ENCODE measurements at regions not wholly inside any gene's neighbourhood (a gene's known extent, or its start where the extent isn't known, plus 50 kb on each side); places are given as distances from the start of the nearest gene placed in this dataset.
A peak's percentile ranks its signal among the peaks of the same experiment; 100 is the strongest.
"Not testable (repeated sequence)": the region's sequence is repeated elsewhere in the genome, so short reads cannot be mapped to it uniquely, and the experiment has no call there.

GRCh38 chr1:80359666-80360065 lies 1353.1 kb upstream of the ADGRL4 start:
- Histone ChIP-seq H3K9me3 (ENCODE audit: control insufficient read depth, low read length) (no peaks in the 10 kb centered on the region), H3K9ac (ENCODE audit: low read length) (no peak overlapping the region), H3K4me1 (ENCODE audit: control insufficient read depth, insufficient read depth, low read length) (no peaks in the 10 kb centered on the region), H3K36me3 (ENCODE audit: control insufficient read depth, insufficient read depth, low read length, severe bottlenecking) (no peaks in the 10 kb centered on the region), H3K27me3 (replicated peaks; ENCODE audit: control insufficient read depth, insufficient read depth, low read length) (no peaks in the 10 kb centered on the region), H3K4me3 (ENCODE audit: low read length) (no peak overlapping the region)
- no peak for DNase-seq (ENCODE audit: low read depth)

- Histone ChIP-seq H3K27me3 (replicated peaks; ENCODE audit: control insufficient read depth, insufficient read depth, low read length) (no peaks in the 10 kb centered on the region), H3K9me3 (ENCODE audit: control insufficient read depth, low read length) (no peaks in the 10 kb centered on the region), H3K4me3 (ENCODE audit: low read length) (no peak overlapping the region), H3K4me1 (ENCODE audit: control insufficient read depth, insufficient read depth, low read length) (no peaks in the 10 kb centered on the region), H3K9ac (ENCODE audit: low read length) (no peak overlapping the region), H3K36me3 (ENCODE audit: control insufficient read depth, insufficient read depth, low read length, severe bottlenecking) (no peaks in the 10 kb centered on the region)
- DNase-seq (ENCODE audit: low read depth) = no peak
Observed at GRCh38 chr1:80349218-80349617, 1342.7 kb upstream of the ADGRL4 start.

- no peak overlapping the region for H3K9ac ChIP-seq (ENCODE audit: low read length)
- H3K27me3 ChIP-seq (replicated peaks; ENCODE audit: control insufficient read depth, insufficient read depth, low read length) = no peaks in the 10 kb centered on the region
- no peak overlapping the region for H3K4me3 ChIP-seq (ENCODE audit: low read length)
- peak; percentile 57 for DNase-seq (ENCODE audit: low read depth)
- no peaks in the 10 kb centered on the region for H3K4me1 ChIP-seq (ENCODE audit: control insufficient read depth, insufficient read depth, low read length)
- no peaks in the 10 kb centered on the region for H3K36me3 ChIP-seq (ENCODE audit: control insufficient read depth, insufficient read depth, low read length, severe bottlenecking)
- H3K9me3 ChIP-seq (ENCODE audit: control insufficient read depth, low read length) = peaks cover 8% of the 10 kb centered on the region
Observed at GRCh38 chr1:80341021-80341420, 1334.5 kb upstream of the ADGRL4 start.

DNA sequence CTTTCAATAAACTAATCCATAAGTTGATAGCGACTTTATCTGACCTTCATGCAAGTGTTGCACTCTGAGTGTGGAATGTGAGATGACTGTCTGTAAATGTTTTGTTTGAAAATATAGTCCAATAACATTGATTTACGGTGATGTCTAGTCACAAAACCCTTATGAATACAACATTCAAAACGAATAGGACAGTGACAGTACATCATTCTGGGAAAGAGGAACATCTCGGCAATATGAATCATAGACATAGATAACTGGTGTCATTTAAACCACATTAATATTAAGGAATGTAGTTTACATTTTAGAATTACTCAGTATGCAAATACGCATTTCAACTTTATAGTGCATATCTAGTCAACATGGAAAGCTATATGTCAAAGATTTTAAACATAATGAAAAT lies 1311.6 kb upstream of the ADGRL4 start:
- no peaks in the 10 kb centered on the region for H3K4me1 ChIP-seq (ENCODE audit: control insufficient read depth, insufficient read depth, low read length)
- no peak overlapping the region for H3K4me3 ChIP-seq (ENCODE audit: low read length)
- H3K9me3 ChIP-seq (ENCODE audit: control insufficient read depth, low read length) = no peaks in the 10 kb centered on the region
- H3K27me3 ChIP-seq (replicated peaks; ENCODE audit: control insufficient read depth, insufficient read depth, low read length) = no peaks in the 10 kb centered on the region
- DNase-seq (ENCODE audit: low read depth) = no peak
- no peaks in the 10 kb centered on the region for H3K36me3 ChIP-seq (ENCODE audit: control insufficient read depth, insufficient read depth, low read length, severe bottlenecking)
- no peak overlapping the region for H3K9ac ChIP-seq (ENCODE audit: low read length)

GRCh38 chr1:80310703-80311245 lies 1304.2 kb upstream of the ADGRL4 start:
- no peaks in the 10 kb centered on the region for H3K36me3 ChIP-seq (ENCODE audit: control insufficient read depth, insufficient read depth, low read length, severe bottlenecking)
- DNase-seq (ENCODE audit: low read depth) = no peak
- H3K4me3 ChIP-seq (ENCODE audit: low read length) = no peak overlapping the region
- H3K27me3 ChIP-seq (replicated peaks; ENCODE audit: control insufficient read depth, insufficient read depth, low read length) = no peaks in the 10 kb centered on the region
- no peaks in the 10 kb centered on the region for H3K4me1 ChIP-seq (ENCODE audit: control insufficient read depth, insufficient read depth, low read length)
- no peak overlapping the region for H3K9ac ChIP-seq (ENCODE audit: low read length)
- no peaks in the 10 kb centered on the region for H3K9me3 ChIP-seq (ENCODE audit: control insufficient read depth, low read length)

DNA sequence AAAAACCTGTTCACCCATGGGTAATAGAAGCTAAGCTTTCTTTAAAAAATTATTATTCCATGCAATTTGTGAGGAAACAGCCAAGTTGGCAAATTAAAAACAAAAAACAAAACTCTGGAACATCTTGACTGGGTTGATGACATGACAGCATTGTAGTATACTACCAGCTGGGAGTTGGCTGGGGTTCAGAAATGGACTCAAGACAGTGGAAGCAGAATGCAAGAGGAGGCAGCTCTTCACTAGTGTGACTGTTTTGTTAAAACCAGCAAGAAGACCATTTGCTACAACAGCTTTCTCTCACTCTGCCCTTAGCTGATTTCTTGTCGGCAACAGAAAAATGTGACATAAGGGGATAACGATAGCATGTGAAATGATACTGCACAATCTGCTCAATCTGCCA lies 1298.9 kb upstream of the ADGRL4 start:
- no peak for DNase-seq (ENCODE audit: low read depth)
- Histone ChIP-seq H3K36me3 (ENCODE audit: control insufficient read depth, insufficient read depth, low read length, severe bottlenecking) (no peaks in the 10 kb centered on the region), H3K4me1 (ENCODE audit: control insufficient read depth, insufficient read depth, low read length) (no peaks in the 10 kb centered on the region), H3K9ac (ENCODE audit: low read length) (no peak overlapping the region), H3K9me3 (ENCODE audit: control insufficient read depth, low read length) (no peaks in the 10 kb centered on the region), H3K27me3 (replicated peaks; ENCODE audit: control insufficient read depth, insufficient read depth, low read length) (no peaks in the 10 kb centered on the region), H3K4me3 (ENCODE audit: low read length) (no peak overlapping the region)

DNA sequence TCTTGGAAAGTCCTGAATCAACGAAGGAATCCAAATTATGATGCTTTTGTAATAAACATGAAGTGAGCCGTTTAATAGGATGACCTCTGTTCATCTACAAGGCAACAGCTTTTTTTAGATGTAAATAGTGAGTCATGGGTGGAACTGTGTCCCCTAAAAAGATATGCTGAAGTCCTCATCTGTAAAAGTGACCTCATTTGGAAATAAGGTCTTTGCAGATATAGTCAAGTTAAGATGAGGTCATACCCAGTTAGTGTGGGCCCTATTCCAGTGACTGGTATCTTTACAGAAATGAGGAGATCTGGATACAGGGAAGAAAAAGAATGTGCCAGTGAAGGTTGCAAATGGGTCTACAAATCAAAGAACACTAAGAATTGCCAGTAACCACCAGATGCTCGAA lies 1287.3 kb upstream of the ADGRL4 start:
- no peak overlapping the region for H3K4me3 ChIP-seq (ENCODE audit: low read length)
- H3K27me3 ChIP-seq (replicated peaks; ENCODE audit: control insufficient read depth, insufficient read depth, low read length) = no peaks in the 10 kb centered on the region
- no peaks in the 10 kb centered on the region for H3K9me3 ChIP-seq (ENCODE audit: control insufficient read depth, low read length)
- H3K36me3 ChIP-seq (ENCODE audit: control insufficient read depth, insufficient read depth, low read length, severe bottlenecking) = no peaks in the 10 kb centered on the region
- no peak overlapping the region for H3K9ac ChIP-seq (ENCODE audit: low read length)
- H3K4me1 ChIP-seq (ENCODE audit: control insufficient read depth, insufficient read depth, low read length) = no peaks in the 10 kb centered on the region
- no peak for DNase-seq (ENCODE audit: low read depth)

DNA sequence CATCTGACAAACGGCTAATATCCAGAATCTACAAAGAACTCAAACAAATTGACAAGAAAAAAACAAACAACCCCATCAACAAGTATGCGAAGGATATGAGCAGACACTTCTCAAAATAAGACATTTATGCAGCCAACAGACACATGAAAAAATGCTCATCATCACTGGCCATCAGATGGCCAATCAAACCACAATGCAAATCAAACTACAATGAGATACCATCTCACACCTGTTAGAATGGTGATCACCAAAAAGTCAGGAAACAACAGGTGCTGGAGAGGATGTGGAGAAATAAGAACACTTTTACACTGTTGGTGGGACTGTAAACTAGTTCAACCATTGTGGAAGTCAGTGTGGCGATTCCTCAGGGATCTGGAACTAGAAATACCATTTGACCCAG lies 1282.2 kb upstream of the ADGRL4 start:
- DNase-seq (ENCODE audit: low read depth); H3K4me1 ChIP-seq (ENCODE audit: control insufficient read depth, insufficient read depth, low read length); H3K36me3 ChIP-seq (ENCODE audit: control insufficient read depth, insufficient read depth, low read length, severe bottlenecking); H3K9ac ChIP-seq (ENCODE audit: low read length); H3K9me3 ChIP-seq (ENCODE audit: control insufficient read depth, low read length); H3K4me3 ChIP-seq (ENCODE audit: low read length); H3K27me3 ChIP-seq (replicated peaks; ENCODE audit: control insufficient read depth, insufficient read depth, low read length): not testable (repeated sequence)

DNA sequence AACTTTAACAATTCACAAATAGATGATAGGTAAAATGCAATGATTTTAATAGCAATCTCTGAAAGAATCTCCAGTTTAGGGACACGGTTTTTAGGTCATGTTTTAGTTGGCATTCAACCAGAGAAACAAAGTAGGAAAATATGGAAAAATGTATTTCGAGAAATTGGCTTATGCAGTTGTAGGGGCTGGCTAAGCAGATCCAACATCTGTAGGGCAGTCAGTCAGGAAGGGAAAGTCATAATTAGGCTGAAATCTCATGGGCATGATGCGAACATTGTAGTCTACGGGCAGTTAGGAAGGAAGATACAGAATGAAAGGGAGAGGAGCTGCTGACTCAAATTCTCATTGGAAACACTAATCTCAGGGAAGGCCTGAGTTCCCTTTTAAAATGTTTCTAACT lies 1276.0 kb upstream of the ADGRL4 start:
- H3K36me3 ChIP-seq (ENCODE audit: control insufficient read depth, insufficient read depth, low read length, severe bottlenecking) = no peaks in the 10 kb centered on the region
- no peaks in the 10 kb centered on the region for H3K9me3 ChIP-seq (ENCODE audit: control insufficient read depth, low read length)
- DNase-seq (ENCODE audit: low read depth) = no peak
- no peaks in the 10 kb centered on the region for H3K4me1 ChIP-seq (ENCODE audit: control insufficient read depth, insufficient read depth, low read length)
- no peak overlapping the region for H3K4me3 ChIP-seq (ENCODE audit: low read length)
- H3K27me3 ChIP-seq (replicated peaks; ENCODE audit: control insufficient read depth, insufficient read depth, low read length) = no peaks in the 10 kb centered on the region
- H3K9ac ChIP-seq (ENCODE audit: low read length) = no peak overlapping the region

DNA sequence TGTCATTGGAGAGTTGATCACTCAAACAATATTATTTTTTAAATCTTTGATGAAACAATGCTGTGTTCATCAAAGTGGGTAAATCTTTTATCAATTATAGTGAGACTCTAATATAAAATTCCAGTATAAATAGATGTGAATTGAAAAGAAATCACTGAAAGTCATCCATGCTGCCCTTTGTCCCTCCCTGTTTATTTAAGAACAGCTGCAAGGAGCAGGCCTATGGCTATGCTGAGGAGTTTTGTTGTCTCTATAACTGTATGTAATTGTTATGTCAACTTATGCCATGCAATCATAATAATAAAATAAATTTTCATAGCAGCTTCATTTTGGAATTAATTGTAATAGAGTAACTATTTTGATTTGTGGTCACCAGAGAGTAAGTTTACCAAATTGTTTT lies 1272.4 kb upstream of the ADGRL4 start:
- H3K9ac ChIP-seq (ENCODE audit: low read length) = no peak overlapping the region
- H3K4me1 ChIP-seq (ENCODE audit: control insufficient read depth, insufficient read depth, low read length) = no peaks in the 10 kb centered on the region
- H3K9me3 ChIP-seq (ENCODE audit: control insufficient read depth, low read length) = no peaks in the 10 kb centered on the region
- H3K36me3 ChIP-seq (ENCODE audit: control insufficient read depth, insufficient read depth, low read length, severe bottlenecking) = no peaks in the 10 kb centered on the region
- no peak overlapping the region for H3K4me3 ChIP-seq (ENCODE audit: low read length)
- DNase-seq (ENCODE audit: low read depth) = no peak
- no peaks in the 10 kb centered on the region for H3K27me3 ChIP-seq (replicated peaks; ENCODE audit: control insufficient read depth, insufficient read depth, low read length)

- Histone ChIP-seq H3K9ac (ENCODE audit: low read length) (no peak overlapping the region), H3K4me1 (ENCODE audit: control insufficient read depth, insufficient read depth, low read length) (no peaks in the 10 kb centered on the region), H3K27me3 (replicated peaks; ENCODE audit: control insufficient read depth, insufficient read depth, low read length) (no peaks in the 10 kb centered on the region), H3K9me3 (ENCODE audit: control insufficient read depth, low read length) (no peaks in the 10 kb centered on the region), H3K36me3 (ENCODE audit: control insufficient read depth, insufficient read depth, low read length, severe bottlenecking) (no peaks in the 10 kb centered on the region), H3K4me3 (ENCODE audit: low read length) (no peak overlapping the region)
- no peak for DNase-seq (ENCODE audit: low read depth)
Observed at GRCh38 chr1:80274256-80274655, 1267.7 kb upstream of the ADGRL4 start.

DNA sequence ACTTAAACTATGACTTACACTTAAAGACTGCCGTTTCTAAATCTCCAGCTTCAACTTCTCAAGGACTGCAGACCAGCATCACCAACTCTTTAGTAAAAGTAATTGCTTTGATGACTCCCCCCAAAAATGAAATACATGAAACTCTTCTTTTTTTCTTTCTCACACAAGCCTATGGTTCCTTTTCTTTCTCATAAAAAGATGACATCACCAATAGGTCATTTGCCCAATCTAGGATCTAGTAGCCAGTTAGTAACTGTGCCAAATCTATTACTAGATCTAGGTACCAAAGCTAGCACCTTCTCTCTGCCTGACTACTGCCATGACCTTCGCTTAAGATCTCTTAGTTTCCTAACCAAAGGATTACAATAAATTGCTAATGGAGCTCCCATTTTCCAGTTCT lies 1266.0 kb upstream of the ADGRL4 start:
- Histone ChIP-seq H3K9ac (ENCODE audit: low read length) (no peak overlapping the region), H3K9me3 (ENCODE audit: control insufficient read depth, low read length) (no peaks in the 10 kb centered on the region), H3K36me3 (ENCODE audit: control insufficient read depth, insufficient read depth, low read length, severe bottlenecking) (no peaks in the 10 kb centered on the region), H3K4me1 (ENCODE audit: control insufficient read depth, insufficient read depth, low read length) (no peaks in the 10 kb centered on the region), H3K27me3 (replicated peaks; ENCODE audit: control insufficient read depth, insufficient read depth, low read length) (no peaks in the 10 kb centered on the region), H3K4me3 (ENCODE audit: low read length) (no peak overlapping the region)
- DNase-seq (ENCODE audit: low read depth) = no peak

Data from adipocyte (in vitro differentiated cells).